Prostate gland (tissue), 2 donors: ENCODE measurements at regions not wholly inside any gene's neighbourhood (a gene's known extent, or its start where the extent isn't known, plus 50 kb on each side); places are given as distances from the start of the nearest gene placed in this dataset.

Experiments
- POLR2A ChIP-seq: fragments of 450-650 bp; IDR thresholded peaks from one replicate; pipeline ENCODE4 v1.6.1; 2016; ENCODE audit warnings: antibody characterized with exemption, mild to moderate bottlenecking
- POLR2AphosphoS5 ChIP-seq: sonication (generic); formaldehyde crosslinking; IDR thresholded peaks from one replicate; pipeline ENCODE4 v1.6.1; 2017; ENCODE audit warnings: antibody characterized with exemption
- TF ChIP-seq, protein P1 (sequence below), 4 experiments: fragments of 200-600 bp in 2 of 4; fragments of 450-650 bp in 2 of 4; sonication (generic) in 2 of 4; IDR thresholded peaks; 1 replicate in 3 of 4; 2 replicates in 1 of 4; pipeline ENCODE4 v1.5.1; 2016 to 2019; ENCODE audit warnings: antibody characterized with exemption in 4 of 4, mild to moderate bottlenecking in 2 of 4, moderate library complexity in 2 of 4

DNA sequence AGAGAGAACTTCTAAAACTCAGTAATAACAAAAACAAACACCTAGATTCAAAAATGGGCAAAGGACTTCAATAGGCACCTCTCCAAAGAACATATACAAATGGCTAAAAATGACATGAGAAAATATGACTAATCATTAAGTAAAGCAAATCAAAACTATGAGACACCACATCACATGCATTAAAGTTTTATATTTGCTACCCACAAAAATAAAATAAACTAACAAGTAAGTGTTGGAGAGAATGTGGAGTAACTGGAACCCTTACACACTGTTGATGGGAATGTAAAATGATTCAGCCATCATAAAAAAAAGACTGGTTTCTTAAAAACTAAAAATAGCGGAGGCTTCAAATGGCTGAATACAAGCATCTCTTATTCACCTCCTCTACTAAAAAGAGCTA lies 262.1 kb upstream of the PKN2 start:
- TF ChIP-seq, protein P1, sequence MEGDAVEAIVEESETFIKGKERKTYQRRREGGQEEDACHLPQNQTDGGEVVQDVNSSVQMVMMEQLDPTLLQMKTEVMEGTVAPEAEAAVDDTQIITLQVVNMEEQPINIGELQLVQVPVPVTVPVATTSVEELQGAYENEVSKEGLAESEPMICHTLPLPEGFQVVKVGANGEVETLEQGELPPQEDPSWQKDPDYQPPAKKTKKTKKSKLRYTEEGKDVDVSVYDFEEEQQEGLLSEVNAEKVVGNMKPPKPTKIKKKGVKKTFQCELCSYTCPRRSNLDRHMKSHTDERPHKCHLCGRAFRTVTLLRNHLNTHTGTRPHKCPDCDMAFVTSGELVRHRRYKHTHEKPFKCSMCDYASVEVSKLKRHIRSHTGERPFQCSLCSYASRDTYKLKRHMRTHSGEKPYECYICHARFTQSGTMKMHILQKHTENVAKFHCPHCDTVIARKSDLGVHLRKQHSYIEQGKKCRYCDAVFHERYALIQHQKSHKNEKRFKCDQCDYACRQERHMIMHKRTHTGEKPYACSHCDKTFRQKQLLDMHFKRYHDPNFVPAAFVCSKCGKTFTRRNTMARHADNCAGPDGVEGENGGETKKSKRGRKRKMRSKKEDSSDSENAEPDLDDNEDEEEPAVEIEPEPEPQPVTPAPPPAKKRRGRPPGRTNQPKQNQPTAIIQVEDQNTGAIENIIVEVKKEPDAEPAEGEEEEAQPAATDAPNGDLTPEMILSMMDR (IDR thresholded peaks at IDR 0.05): no peak
- TF ChIP-seq POLR2A (no peak), POLR2AphosphoS5 (no peak)
